ENCODE measurements at regions not wholly inside any gene's neighbourhood (a gene's known extent, or its start where the extent isn't known, plus 50 kb on each side); places are given as distances from the start of the nearest gene placed in this dataset.
"Not testable (repeated sequence)": the region's sequence is repeated elsewhere in the genome, so short reads cannot be mapped to it uniquely, and the experiment has no call there.

DNA sequence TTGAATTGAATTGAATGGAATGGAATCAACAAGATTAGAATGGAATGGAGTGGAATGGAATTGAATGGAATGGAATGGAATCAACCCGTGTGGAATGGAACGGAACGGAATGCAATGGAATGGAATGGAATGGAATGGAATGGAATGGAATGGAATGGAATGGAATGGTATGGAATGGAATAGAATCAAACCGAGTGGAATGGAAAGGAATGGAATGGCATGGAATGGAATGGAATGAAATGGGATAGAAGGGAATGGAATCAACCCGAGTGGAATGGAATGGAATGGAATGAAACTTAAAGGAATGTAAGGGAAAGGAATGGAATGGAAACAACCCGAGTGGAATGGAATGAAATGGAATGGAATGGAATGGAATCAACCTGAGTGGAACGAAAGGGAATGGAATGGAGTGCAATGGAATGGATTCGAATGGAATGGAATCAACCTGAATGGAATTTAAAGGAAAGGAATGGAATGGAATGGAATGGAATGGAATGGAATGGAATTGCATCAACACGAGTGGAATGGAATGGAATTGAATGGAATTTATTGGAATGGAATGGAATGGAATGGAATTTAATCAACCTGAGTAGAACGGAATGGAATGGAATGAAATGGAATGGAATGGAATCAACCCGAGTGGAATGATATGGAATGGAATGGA, 1146.6 kb downstream of the RPIA start:
- no peaks in the 10 kb centered on the region for H3K36me3 ChIP-seq (ENCODE audit: control insufficient read depth in 2 of 2, insufficient read depth in 2 of 2, low read length in 1 of 2)
- H3K4me1 ChIP-seq (ENCODE audit: control insufficient read depth in 2 of 2, insufficient read depth in 2 of 2, low read length in 2 of 2): no peaks in the 10 kb centered on the region
- no peaks in the 10 kb centered on the region for H3K27me3 ChIP-seq (ENCODE audit: control insufficient read depth in 2 of 2, insufficient read depth in 1 of 2, low read length in 1 of 2)
- no peak overlapping the region for H3K27ac ChIP-seq (ENCODE audit: low read depth in 1 of 2, low read length in 1 of 2)
- WGBS: 77% methylated on average over 11 of the region's 11 CpGs
- H3K9me3 ChIP-seq (ENCODE audit: control insufficient read depth in 2 of 2, insufficient read depth in 1 of 2, low read length in 1 of 2): peaks cover 3 to 8% of the 10 kb centered on the region in 2 donors
- H3K4me3 ChIP-seq (ENCODE audit: low read length in 2 of 2): no peak overlapping the region
- DNase-seq (ENCODE audit: low read depth in 6 of 9, low spot score in 9 of 9): no peak

DNA sequence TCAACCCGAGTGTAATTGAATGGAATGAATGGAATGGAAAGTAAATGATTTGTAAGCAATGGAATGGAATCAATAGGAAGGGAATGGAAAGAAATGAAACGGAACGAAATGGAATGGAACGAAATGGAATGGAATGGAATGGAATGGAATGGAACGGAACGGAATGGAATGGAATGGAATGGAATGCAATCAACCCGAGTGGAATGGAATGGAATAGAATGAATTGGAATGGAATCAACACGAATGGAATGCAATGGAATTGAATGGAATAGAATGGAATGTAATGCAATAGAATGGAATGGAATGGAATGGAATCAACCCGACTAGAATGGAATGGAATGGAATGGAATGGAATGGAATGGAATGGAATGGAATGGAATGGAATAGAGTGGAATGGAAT, 1148.7 kb downstream of the RPIA start:
- not testable (repeated sequence) for H3K4me3 ChIP-seq (ENCODE audit: low read length in 2 of 2); H3K27ac ChIP-seq (ENCODE audit: low read depth in 1 of 2, low read length in 1 of 2); H3K4me1 ChIP-seq (ENCODE audit: control insufficient read depth in 2 of 2, insufficient read depth in 2 of 2, low read length in 2 of 2); H3K27me3 ChIP-seq (ENCODE audit: control insufficient read depth in 2 of 2, insufficient read depth in 1 of 2, low read length in 1 of 2); H3K36me3 ChIP-seq (ENCODE audit: control insufficient read depth in 2 of 2, insufficient read depth in 2 of 2, low read length in 1 of 2); H3K9me3 ChIP-seq (ENCODE audit: control insufficient read depth in 2 of 2, insufficient read depth in 1 of 2, low read length in 1 of 2)
- 76% methylated on average over 9 of the region's 9 CpGs for WGBS
- peak in 4 of 9 donors; percentile 26 to 68 (median 42) for DNase-seq (ENCODE audit: low read depth in 6 of 9, low spot score in 9 of 9)

DNA sequence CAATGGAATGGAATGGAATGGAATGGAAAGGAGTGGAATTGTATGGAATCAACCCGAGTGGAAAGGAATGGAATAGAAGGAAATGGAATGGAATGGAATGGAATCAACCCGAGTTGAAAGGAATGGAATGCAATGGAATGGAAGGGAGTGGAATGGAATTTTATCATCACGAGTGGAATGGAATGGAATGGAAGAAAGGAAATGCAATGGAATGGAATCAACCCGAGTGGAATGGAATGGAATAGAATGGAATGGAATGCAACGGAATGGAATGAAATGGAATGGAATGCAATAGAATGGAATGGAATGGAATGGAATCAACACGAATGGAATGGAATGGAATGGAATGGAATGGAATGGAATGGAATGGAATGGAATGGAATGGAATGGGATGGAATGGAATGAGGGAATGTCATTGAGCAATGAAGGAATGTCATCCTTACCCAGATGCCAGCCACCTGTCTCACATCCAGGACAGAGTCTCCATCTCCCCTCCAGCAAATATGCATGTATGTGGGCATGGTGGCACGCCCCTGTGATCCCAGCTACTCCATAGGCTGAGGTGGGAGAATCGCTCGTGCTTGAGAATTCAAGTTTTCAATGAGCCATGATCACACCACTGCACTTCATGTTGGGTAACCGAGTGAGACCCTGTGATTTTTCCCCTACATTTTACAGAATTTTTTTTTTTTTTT, 1149.5 kb downstream of the RPIA start:
- not testable (repeated sequence) for DNase-seq (ENCODE audit: low read depth in 6 of 9, low spot score in 9 of 9); H3K9me3 ChIP-seq (ENCODE audit: control insufficient read depth in 2 of 2, insufficient read depth in 1 of 2, low read length in 1 of 2); H3K27ac ChIP-seq (ENCODE audit: low read depth in 1 of 2, low read length in 1 of 2); H3K27me3 ChIP-seq (ENCODE audit: control insufficient read depth in 2 of 2, insufficient read depth in 1 of 2, low read length in 1 of 2); H3K4me3 ChIP-seq (ENCODE audit: low read length in 2 of 2); H3K36me3 ChIP-seq (ENCODE audit: control insufficient read depth in 2 of 2, insufficient read depth in 2 of 2, low read length in 1 of 2); H3K4me1 ChIP-seq (ENCODE audit: control insufficient read depth in 2 of 2, insufficient read depth in 2 of 2, low read length in 2 of 2)
- WGBS: 69% methylated on average over 10 of the region's 10 CpGs

DNA sequence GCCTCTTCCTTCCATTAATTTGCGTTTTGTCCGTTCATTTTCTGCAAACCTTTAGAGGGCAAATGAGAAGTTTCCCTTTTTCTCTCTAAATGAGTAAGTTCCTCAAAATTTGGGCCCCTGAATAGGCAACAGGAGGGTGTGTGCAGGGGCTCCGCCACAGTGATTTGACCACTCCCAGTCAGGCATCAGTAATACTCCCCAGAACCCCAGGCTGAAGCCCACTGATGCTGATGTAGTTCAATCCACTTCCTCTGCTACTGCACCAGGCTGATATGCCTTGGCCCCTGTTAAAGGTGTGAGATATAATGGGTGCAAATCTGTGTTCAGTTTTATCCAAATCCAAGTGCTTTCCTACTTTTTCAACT, 1150.0 kb downstream of the RPIA start:
- H3K27ac ChIP-seq (ENCODE audit: low read depth in 1 of 2, low read length in 1 of 2): no peak overlapping the region
- no peaks in the 10 kb centered on the region for H3K36me3 ChIP-seq (ENCODE audit: control insufficient read depth in 2 of 2, insufficient read depth in 2 of 2, low read length in 1 of 2)
- no peak overlapping the region for H3K4me3 ChIP-seq (ENCODE audit: low read length in 2 of 2)
- peaks cover 3 to 5% of the 10 kb centered on the region in 2 donors for H3K9me3 ChIP-seq (ENCODE audit: control insufficient read depth in 2 of 2, insufficient read depth in 1 of 2, low read length in 1 of 2)
- no peaks in the 10 kb centered on the region for H3K27me3 ChIP-seq (ENCODE audit: control insufficient read depth in 2 of 2, insufficient read depth in 1 of 2, low read length in 1 of 2)
- no peaks in the 10 kb centered on the region for H3K4me1 ChIP-seq (ENCODE audit: control insufficient read depth in 2 of 2, insufficient read depth in 2 of 2, low read length in 2 of 2)
- WGBS: 70% methylated on average over 3 of the region's 3 CpGs
- DNase-seq (ENCODE audit: low read depth in 6 of 9, low spot score in 9 of 9): no peak

DNA sequence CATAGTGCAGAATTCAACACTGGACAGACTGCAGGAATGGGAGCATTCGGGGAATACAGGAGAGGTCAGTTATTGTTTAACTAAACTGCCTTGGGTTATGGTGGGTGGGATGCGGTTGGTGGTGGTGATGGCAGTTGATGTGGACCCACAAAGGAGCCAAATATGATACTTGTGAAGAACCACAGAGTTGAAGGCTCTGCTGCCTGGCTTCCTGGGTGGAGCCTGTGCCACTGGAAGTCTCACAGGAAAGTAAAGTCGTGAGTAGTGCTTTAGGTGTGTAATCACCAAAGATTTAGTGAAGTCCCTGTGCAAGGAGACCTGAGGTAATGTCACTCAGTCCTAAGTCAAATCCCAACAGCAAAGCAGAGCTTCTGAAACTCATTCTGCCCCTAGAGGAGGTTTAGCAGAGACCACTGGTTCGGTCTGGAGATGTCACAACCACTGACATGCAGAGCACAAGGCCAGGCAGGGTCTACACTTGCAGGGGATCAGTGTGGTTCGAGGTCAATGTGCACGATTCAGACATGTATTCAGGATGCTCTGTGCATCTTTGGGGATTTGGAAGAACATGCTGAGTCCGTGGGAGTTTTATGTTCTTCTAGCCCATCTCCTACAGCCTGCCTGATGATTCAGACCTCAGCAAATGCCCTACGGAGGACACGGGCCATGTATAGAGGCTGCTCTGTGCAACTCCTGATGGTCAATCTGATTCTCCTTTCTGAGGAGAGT, 1150.9 kb downstream of the RPIA start:
- Histone ChIP-seq H3K36me3 (ENCODE audit: control insufficient read depth in 2 of 2, insufficient read depth in 2 of 2, low read length in 1 of 2) (no peaks in the 10 kb centered on the region), H3K4me3 (ENCODE audit: low read length in 2 of 2) (no peak overlapping the region), H3K27ac (ENCODE audit: low read depth in 1 of 2, low read length in 1 of 2) (no peak overlapping the region), H3K9me3 (ENCODE audit: control insufficient read depth in 2 of 2, insufficient read depth in 1 of 2, low read length in 1 of 2) (peaks cover 3 to 5% of the 10 kb centered on the region in 2 donors), H3K4me1 (ENCODE audit: control insufficient read depth in 2 of 2, insufficient read depth in 2 of 2, low read length in 2 of 2) (no peaks in the 10 kb centered on the region), H3K27me3 (ENCODE audit: control insufficient read depth in 2 of 2, insufficient read depth in 1 of 2, low read length in 1 of 2) (no peaks in the 10 kb centered on the region)
- DNase-seq (ENCODE audit: low read depth in 6 of 9, low spot score in 9 of 9): no peak
- WGBS: 61% methylated on average over 9 of the region's 9 CpGs

DNA sequence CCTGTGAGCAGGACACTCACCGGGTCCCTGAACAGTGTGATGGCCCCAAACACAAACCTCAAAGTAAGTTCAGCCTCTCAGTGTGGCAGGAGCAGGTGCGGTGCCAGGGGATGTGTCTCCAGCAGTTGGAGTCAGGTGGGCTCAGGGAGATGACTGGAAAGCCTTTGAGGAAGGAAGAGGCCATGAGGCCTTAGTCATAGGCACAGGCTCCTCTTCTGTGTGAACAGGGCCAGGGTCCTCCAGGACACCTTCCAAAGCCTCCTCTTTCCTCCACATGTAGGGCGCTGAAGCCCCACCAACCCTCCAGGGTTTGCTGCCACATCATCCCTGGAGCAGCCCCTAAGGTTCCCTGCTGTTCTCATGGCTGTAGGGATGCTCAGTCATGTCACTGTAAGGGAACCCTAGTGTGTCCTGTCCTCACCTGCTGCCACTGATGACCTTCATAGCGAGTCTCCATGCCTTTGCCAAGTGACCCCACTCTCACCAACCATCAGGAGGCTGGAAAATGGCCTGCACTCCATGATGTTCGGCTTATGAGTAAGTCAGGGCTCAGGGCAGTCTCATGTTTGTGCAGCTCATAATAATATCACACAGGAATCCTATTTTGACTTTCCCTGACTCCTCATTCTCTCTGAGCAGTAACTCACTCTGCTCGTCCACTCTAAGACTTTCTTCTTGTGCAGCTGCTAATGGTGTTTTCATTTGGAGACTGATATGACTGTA, 1152.9 kb downstream of the RPIA start:
- Histone ChIP-seq H3K27me3 (ENCODE audit: control insufficient read depth in 2 of 2, insufficient read depth in 1 of 2, low read length in 1 of 2) (no peaks in the 10 kb centered on the region), H3K27ac (ENCODE audit: low read depth in 1 of 2, low read length in 1 of 2) (no peak overlapping the region), H3K9me3 (ENCODE audit: control insufficient read depth in 2 of 2, insufficient read depth in 1 of 2, low read length in 1 of 2) (peaks cover 0 to 3% of the 10 kb centered on the region in 2 donors), H3K36me3 (ENCODE audit: control insufficient read depth in 2 of 2, insufficient read depth in 2 of 2, low read length in 1 of 2) (no peaks in the 10 kb centered on the region), H3K4me3 (ENCODE audit: low read length in 2 of 2) (no peak overlapping the region), H3K4me1 (ENCODE audit: control insufficient read depth in 2 of 2, insufficient read depth in 2 of 2, low read length in 2 of 2) (no peaks in the 10 kb centered on the region)
- DNase-seq (ENCODE audit: low read depth in 6 of 9, low spot score in 9 of 9): no peak
- WGBS: 68% methylated on average over 6 of the region's 6 CpGs

DNA sequence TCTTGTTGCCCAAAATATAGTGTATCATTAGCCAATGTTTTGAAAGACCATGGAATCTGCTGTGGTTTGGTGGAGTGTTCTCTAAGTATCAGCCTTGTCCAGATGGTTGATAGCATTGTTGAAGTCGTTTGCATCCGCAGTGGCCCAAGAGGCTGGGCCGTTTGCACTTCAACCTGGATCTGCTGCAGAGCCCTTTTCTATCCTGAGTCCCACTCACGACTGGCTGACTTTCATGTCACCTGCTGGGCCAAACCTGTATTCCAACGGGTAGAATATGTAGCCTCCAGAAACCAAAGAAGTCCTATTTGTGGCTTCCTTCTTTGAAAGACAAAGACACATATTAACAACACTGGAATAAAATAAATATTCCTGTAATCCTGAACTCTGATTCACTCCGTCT, 1154.1 kb downstream of the RPIA start:
- no peak overlapping the region for H3K27ac ChIP-seq (ENCODE audit: low read depth in 1 of 2, low read length in 1 of 2)
- H3K4me1 ChIP-seq (ENCODE audit: control insufficient read depth in 2 of 2, insufficient read depth in 2 of 2, low read length in 2 of 2): no peaks in the 10 kb centered on the region
- no peak overlapping the region for H3K4me3 ChIP-seq (ENCODE audit: low read length in 2 of 2)
- peaks cover 0 to 3% of the 10 kb centered on the region in 2 donors for H3K9me3 ChIP-seq (ENCODE audit: control insufficient read depth in 2 of 2, insufficient read depth in 1 of 2, low read length in 1 of 2)
- WGBS: 67% methylated on average over 6 of the region's 6 CpGs
- H3K27me3 ChIP-seq (ENCODE audit: control insufficient read depth in 2 of 2, insufficient read depth in 1 of 2, low read length in 1 of 2): no peaks in the 10 kb centered on the region
- no peaks in the 10 kb centered on the region for H3K36me3 ChIP-seq (ENCODE audit: control insufficient read depth in 2 of 2, insufficient read depth in 2 of 2, low read length in 1 of 2)
- DNase-seq (ENCODE audit: low read depth in 6 of 9, low spot score in 9 of 9): no peak

DNA sequence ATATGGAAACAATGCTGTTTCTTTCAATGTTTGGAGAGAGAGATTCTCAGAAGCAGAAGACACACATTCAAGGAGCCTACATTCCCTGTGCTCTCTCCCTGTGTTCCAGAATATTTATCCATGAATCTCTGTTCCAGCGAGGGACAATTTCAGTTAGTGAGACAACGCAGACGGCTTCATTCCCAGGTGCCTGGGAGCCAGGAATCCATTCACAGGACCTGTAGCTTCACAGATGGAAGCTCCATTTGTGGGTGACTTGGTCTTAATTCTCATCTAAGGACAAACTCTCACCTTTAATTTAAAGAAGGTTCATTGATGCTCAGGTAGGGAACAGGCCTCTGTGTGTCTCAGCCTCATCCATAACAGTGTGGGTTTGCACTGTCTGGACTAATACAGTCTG, 1156.6 kb downstream of the RPIA start:
- H3K27ac ChIP-seq (ENCODE audit: low read depth in 1 of 2, low read length in 1 of 2): no peak overlapping the region
- no peaks in the 10 kb centered on the region for H3K4me1 ChIP-seq (ENCODE audit: control insufficient read depth in 2 of 2, insufficient read depth in 2 of 2, low read length in 2 of 2)
- no peaks in the 10 kb centered on the region for H3K9me3 ChIP-seq (ENCODE audit: control insufficient read depth in 2 of 2, insufficient read depth in 1 of 2, low read length in 1 of 2)
- WGBS: 92% methylated on average over 3 of the region's 3 CpGs
- no peak for DNase-seq (ENCODE audit: low read depth in 6 of 9, low spot score in 9 of 9)
- H3K27me3 ChIP-seq (ENCODE audit: control insufficient read depth in 2 of 2, insufficient read depth in 1 of 2, low read length in 1 of 2): no peaks in the 10 kb centered on the region
- no peaks in the 10 kb centered on the region for H3K36me3 ChIP-seq (ENCODE audit: control insufficient read depth in 2 of 2, insufficient read depth in 2 of 2, low read length in 1 of 2)
- no peak overlapping the region for H3K4me3 ChIP-seq (ENCODE audit: low read length in 2 of 2)
